ENCODE measurements at regions not wholly inside any gene's neighbourhood (a gene's known extent, or its start where the extent isn't known, plus 50 kb on each side); places are given as distances from the start of the nearest gene placed in this dataset.

DNA sequence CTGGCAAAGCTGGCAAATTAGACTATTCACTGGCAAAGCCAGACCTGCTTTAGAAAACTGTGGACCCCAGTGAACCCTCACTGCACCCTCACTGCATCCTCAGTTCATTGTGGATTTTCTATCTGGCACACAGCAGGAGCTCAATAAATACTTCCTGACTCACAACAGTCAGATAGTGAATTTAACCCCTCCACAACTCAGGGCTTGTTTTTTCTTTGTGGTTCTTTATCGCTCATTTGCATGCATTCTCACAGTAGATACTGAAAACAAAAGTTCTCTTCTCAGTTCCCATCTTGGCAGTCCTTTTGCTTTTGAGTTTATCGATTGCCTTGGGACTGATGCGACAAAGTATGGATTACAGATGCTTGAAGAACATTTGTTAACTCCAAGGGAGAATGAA lies 99.8 kb downstream of the ACTL7B start:
- TF ChIP-seq, protein P1, sequence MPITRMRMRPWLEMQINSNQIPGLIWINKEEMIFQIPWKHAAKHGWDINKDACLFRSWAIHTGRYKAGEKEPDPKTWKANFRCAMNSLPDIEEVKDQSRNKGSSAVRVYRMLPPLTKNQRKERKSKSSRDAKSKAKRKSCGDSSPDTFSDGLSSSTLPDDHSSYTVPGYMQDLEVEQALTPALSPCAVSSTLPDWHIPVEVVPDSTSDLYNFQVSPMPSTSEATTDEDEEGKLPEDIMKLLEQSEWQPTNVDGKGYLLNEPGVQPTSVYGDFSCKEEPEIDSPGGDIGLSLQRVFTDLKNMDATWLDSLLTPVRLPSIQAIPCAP (CRISPR knock-in tag; IDR thresholded peaks at IDR 0.05; ENCODE audit: low read depth) = no peak
- TF ChIP-seq CEBPB (IDR thresholded peaks at IDR 0.05; ENCODE audit: borderline replicate concordance, low read depth, low read length) = no peak
- TF ChIP-seq POLR2A (IDR thresholded peaks at IDR 0.05; ENCODE audit: insufficient read depth in 1 of 2, low read depth in 2 of 2, low read length in 2 of 2) = no peak
- no peak for TF ChIP-seq EZH2 (conservative IDR thresholded peaks at IDR 0.05; ENCODE audit: low read depth, low read length)
- TF ChIP-seq, protein P2, sequence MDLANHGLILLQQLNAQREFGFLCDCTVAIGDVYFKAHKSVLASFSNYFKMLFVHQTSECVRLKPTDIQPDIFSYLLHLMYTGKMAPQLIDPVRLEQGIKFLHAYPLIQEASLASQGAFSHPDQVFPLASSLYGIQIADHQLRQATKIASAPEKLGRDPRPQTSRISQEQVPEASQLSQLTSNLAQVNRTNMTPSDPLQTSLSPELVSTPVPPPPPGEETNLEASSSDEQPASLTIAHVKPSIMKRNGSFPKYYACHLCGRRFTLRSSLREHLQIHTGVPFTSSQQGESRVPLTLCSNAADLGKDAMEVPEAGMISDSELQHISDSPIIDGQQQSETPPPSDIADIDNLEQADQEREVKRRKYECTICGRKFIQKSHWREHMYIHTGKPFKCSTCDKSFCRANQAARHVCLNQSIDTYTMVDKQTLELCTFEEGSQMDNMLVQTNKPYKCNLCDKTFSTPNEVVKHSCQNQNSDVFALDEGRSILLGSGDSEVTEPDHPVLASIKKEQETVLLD (CRISPR knock-in tag; IDR thresholded peaks at IDR 0.05; ENCODE audit: low read depth) = no peak
- no peak for TF ChIP-seq ZNF224 (CRISPR knock-in tag; IDR thresholded peaks at IDR 0.05)
- TF ChIP-seq ZNF747 (CRISPR knock-in tag; IDR thresholded peaks at IDR 0.05; ENCODE audit: borderline replicate concordance) = no peak
- TF ChIP-seq ZNF335 (CRISPR knock-in tag; IDR thresholded peaks at IDR 0.05) = no peak
- TF ChIP-seq RXRB (CRISPR knock-in tag; IDR thresholded peaks at IDR 0.05; ENCODE audit: borderline replicate concordance) = no peak
- TF ChIP-seq, protein P3, sequence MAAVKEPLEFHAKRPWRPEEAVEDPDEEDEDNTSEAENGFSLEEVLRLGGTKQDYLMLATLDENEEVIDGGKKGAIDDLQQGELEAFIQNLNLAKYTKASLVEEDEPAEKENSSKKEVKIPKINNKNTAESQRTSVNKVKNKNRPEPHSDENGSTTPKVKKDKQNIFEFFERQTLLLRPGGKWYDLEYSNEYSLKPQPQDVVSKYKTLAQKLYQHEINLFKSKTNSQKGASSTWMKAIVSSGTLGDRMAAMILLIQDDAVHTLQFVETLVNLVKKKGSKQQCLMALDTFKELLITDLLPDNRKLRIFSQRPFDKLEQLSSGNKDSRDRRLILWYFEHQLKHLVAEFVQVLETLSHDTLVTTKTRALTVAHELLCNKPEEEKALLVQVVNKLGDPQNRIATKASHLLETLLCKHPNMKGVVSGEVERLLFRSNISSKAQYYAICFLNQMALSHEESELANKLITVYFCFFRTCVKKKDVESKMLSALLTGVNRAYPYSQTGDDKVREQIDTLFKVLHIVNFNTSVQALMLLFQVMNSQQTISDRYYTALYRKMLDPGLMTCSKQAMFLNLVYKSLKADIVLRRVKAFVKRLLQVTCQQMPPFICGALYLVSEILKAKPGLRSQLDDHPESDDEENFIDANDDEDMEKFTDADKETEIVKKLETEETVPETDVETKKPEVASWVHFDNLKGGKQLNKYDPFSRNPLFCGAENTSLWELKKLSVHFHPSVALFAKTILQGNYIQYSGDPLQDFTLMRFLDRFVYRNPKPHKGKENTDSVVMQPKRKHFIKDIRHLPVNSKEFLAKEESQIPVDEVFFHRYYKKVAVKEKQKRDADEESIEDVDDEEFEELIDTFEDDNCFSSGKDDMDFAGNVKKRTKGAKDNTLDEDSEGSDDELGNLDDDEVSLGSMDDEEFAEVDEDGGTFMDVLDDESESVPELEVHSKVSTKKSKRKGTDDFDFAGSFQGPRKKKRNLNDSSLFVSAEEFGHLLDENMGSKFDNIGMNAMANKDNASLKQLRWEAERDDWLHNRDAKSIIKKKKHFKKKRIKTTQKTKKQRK (IDR thresholded peaks at IDR 0.05; ENCODE audit: low read length) = no peak
- TF ChIP-seq ETV6 (CRISPR knock-in tag; conservative IDR thresholded peaks at IDR 0.05) = no peak

Measured in HepG2 (cell line).